Activated T-helper 1 cell treated with anti-CD3 and anti-CD28 coated beads, Interleukin-12 subunit alpha, Interleukin-12 subunit beta, Interleukin-2, Interleukin-4 antibody, amounts not matched to agents 30 ng/mL and 10 ng/mL and 1 ng/mL, durations not matched to agents 14 hours and 24 hours and 36 hours (primary cell): ENCODE measurements at regions not wholly inside any gene's neighbourhood (a gene's known extent, or its start where the extent isn't known, plus 50 kb on each side); places are given as distances from the start of the nearest gene placed in this dataset.

Source experiments
- DNase-seq: peaks from one replicate; pipeline ENCODE4 v3.0.0; 2021; ENCODE audit warnings: low spot score
- H3K27ac Mint-ChIP-seq: one replicate; pipeline ENCODE4 v1.8.0; 2021; ENCODE audit warnings: mild to moderate bottlenecking, mixed read lengths
- H3K27me3 Mint-ChIP-seq: one replicate; pipeline ENCODE4 v1.8.0; 2022; ENCODE audit warnings: mild to moderate bottlenecking, moderate library complexity, mixed read lengths; ENCODE audit not compliant: insufficient read depth
- H3K36me3 Mint-ChIP-seq: one replicate; pipeline ENCODE4 v1.8.0; 2021; ENCODE audit warnings: low read depth, mixed read lengths
- H3K4me1 Mint-ChIP-seq: one replicate; pipeline ENCODE4 v1.8.0; 2021; ENCODE audit warnings: low read depth, mixed read lengths
- H3K4me3 Mint-ChIP-seq: one replicate; pipeline ENCODE4 v1.8.0; 2021; ENCODE audit warnings: mild to moderate bottlenecking, moderate library complexity, mixed read lengths
- H3K9me3 Mint-ChIP-seq: one replicate; pipeline ENCODE4 v1.8.0; 2021; ENCODE audit warnings: mixed read lengths
- intact Hi-C: fragments of 100-400 bp; cut with micrococcal nuclease; formaldehyde crosslinking; loops from one replicate; pipeline ENCODE4 v1.15.1; 2024

DNA sequence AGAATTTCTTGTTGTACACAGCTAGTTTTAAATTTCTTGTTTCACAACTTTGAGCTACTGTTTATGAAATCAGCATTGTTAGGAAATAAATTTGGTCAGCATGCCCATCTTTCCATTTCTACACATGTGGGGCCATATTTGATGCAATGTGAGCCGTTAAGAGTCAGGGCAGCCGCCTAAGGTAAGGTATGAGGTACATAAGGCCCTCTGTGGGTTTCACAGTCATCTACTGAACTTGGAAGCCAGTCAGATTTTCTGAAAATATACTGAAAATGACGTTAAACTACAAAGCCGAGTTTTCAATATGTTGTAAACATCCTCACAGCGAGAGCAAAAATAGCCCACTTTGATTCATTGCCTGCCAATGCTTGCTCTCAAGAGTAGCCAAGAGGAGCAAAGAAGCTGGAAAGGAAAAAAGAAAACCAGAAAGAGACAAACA lies 94.7 kb upstream of the PDZRN3 start:
- Mint-ChIP-seq H3K4me1 (no peaks in the 10 kb centered on the region), H3K9me3 (no peaks in the 10 kb centered on the region), H3K4me3 (no peak overlapping the region), H3K27ac (no peak overlapping the region), H3K36me3 (no peaks in the 10 kb centered on the region), H3K27me3 (no peaks in the 10 kb centered on the region)
- no peak for DNase-seq
- intact Hi-C loops: no loop called here

DNA sequence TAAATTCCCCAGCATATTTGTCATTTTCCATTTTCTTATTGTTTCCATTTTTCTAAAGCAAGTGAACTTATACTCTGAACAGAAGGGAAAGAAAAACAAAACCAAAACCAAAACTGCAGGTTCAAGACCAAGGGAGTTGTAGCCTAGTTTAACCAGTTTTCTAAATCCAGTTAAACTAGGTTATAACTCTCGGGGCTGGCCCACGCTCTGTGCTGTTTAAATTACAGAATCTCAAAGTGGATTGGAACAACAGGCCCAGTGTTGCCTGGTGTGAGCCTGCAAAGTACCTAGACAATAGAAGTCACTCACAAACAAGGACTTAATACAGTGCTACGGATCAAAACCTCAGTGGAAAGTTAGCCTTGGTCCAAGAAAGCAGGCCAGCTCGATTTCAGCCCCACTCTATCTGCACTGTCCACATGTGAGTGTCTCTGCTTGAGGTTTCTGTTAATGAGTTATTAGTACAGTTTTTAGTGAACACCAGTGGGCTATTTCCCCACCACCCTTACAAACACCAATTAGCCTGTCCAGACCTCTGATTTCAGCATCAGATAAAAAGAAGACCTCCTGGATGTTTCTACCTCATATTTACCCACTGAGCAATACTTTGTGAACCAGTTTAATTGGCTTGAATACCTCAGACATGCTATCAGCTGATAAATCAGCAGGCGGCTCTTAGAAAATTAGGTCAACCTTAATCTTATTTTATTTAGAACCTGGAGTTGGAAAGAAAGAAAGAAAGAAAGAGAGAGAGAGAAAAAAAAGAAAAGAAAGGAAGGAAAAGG lies 93.8 kb upstream of the PDZRN3 start:
- DNase-seq: no peak
- Mint-ChIP-seq H3K27me3 (no peaks in the 10 kb centered on the region), H3K36me3 (no peaks in the 10 kb centered on the region), H3K9me3 (no peaks in the 10 kb centered on the region), H3K4me3 (no peak overlapping the region), H3K4me1 (no peaks in the 10 kb centered on the region), H3K27ac (no peak overlapping the region)
- intact Hi-C loops: no loop called here

DNA sequence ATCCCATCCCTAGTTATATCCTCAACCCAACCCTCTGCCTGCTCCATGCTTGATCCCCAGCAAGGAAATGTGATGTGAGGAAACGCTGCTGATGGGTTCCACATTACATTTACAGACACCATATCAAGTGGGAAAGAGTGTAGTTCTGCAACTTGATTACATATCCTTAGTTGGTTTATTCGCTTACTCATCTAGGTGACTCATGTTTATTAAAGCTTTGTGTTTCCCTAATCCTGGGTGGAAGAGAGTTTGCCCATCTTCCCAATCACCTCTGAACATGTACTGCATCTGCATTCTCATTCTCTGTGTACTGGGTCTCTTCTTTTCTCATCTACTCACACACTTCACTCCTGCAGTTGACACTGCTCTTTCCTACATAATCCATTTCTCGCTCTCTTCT lies 91.7 kb upstream of the PDZRN3 start:
- intact Hi-C loops: no loop called here
- H3K4me3 Mint-ChIP-seq: no peak overlapping the region
- no peak for DNase-seq
- H3K9me3 Mint-ChIP-seq: no peaks in the 10 kb centered on the region
- H3K27ac Mint-ChIP-seq: no peak overlapping the region
- no peaks in the 10 kb centered on the region for H3K4me1 Mint-ChIP-seq
- no peaks in the 10 kb centered on the region for H3K27me3 Mint-ChIP-seq
- H3K36me3 Mint-ChIP-seq: no peaks in the 10 kb centered on the region

DNA sequence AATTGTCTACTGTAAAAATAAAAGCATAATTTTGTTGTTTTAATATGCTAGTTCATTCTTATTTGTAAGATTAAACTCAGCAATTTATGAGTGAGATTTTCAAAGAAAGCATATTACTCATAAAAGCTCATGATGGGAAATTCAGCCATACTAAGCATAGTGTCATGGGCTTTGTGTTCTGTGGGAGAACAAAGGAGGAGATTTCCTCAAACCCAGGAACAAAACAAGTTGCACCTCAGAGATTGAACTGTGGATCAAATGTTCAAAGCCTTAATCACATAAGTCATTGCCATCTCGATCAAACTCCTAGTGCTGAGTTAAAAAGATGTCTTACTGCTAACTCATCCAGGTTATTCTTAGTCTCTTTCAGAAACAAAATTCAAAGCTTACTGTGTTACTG lies 85.6 kb upstream of the PDZRN3 start:
- H3K4me1 Mint-ChIP-seq: no peaks in the 10 kb centered on the region
- intact Hi-C loops: no loop called here
- H3K27ac Mint-ChIP-seq: no peak overlapping the region
- no peak for DNase-seq
- H3K27me3 Mint-ChIP-seq: no peaks in the 10 kb centered on the region
- no peak overlapping the region for H3K4me3 Mint-ChIP-seq
- no peaks in the 10 kb centered on the region for H3K9me3 Mint-ChIP-seq
- H3K36me3 Mint-ChIP-seq: no peaks in the 10 kb centered on the region

DNA sequence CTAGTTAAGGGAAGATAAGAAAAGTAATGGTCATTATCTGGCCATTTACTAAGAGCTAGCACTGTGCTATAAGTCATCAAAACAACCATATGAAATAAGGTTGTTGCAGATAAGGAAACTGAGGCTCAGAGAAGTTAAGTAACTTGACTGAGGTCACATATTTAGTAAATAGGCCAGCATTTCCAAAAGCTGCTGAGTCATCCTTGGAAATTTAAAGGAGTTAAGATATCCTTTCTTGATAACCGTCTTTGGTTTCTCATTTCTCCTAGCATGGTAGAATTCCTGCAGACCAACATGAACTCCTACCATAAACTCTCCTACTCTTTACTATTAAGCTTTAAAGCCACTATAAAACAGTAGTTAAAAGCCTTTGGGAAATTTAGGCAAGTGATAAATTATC lies 85.0 kb upstream of the PDZRN3 start:
- no peaks in the 10 kb centered on the region for H3K4me1 Mint-ChIP-seq
- H3K4me3 Mint-ChIP-seq: no peak overlapping the region
- H3K27ac Mint-ChIP-seq: no peak overlapping the region
- intact Hi-C loops: no loop called here
- no peaks in the 10 kb centered on the region for H3K36me3 Mint-ChIP-seq
- no peaks in the 10 kb centered on the region for H3K27me3 Mint-ChIP-seq
- H3K9me3 Mint-ChIP-seq: no peaks in the 10 kb centered on the region
- no peak for DNase-seq

DNA sequence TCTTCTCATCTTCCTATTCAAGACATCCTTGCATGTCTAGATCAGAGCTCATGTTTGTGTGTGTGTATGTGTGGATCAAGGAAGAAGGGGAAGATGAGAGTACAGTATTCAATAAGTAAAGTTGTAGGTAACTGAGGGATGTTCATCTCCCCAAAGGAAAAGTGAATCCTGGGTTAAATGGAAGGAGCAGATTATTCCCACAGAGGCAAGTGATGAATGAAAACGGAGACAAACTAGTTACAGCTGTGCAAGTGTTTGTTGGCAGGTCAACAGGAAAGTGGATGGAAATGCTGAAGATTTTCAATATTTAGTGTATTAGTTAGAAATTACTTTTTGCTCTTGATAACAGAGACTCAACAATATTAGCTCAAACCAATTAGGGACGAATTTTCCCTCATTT lies 84.2 kb upstream of the PDZRN3 start:
- Mint-ChIP-seq H3K9me3 (no peaks in the 10 kb centered on the region), H3K27me3 (no peaks in the 10 kb centered on the region), H3K27ac (no peak overlapping the region), H3K4me1 (no peaks in the 10 kb centered on the region), H3K36me3 (no peaks in the 10 kb centered on the region), H3K4me3 (no peak overlapping the region)
- intact Hi-C loops: no loop called here
- DNase-seq: no peak

DNA sequence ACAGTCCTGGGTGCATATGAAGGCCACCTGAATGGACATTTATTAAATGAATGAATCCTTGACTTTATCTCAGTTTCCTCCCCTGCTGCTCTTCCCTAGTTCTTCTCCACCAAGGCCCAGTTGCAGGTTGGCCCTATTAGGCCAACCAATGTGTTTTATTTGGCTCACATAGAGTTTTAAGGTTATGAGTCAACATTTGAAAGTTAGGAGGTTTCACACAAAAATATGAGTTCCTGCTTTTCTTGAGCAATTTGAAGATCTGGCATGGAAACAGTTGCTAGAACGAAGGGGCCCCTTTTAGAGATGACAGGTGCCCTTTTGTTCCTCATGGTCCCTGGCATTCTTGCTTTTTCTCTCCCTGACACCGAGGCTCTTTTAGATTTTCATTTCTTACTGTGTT lies 83.0 kb upstream of the PDZRN3 start:
- Mint-ChIP-seq H3K4me3 (no peak overlapping the region), H3K9me3 (no peaks in the 10 kb centered on the region), H3K4me1 (no peaks in the 10 kb centered on the region), H3K27me3 (no peaks in the 10 kb centered on the region), H3K27ac (no peak overlapping the region), H3K36me3 (no peaks in the 10 kb centered on the region)
- intact Hi-C loops: no loop called here
- DNase-seq: no peak

DNA sequence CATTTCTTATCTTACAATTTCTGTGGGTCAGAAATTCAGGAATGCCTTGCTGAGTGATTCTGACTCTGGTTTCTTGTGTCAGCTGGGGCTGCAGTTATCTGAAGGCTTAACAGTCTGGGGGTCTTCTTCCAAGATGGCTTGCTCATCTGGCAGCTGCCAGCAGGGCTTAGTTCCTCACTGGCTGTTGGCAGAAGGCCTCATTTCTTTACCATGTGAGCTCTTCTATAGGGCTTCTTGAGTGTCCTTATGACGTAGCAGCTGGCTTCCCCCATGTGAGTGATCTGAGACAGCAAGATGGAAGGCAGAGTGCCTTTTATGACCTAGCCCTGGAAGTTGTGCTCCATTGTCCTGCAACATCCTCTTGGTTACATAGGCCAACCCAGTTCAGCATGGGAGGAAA lies 82.0 kb upstream of the PDZRN3 start:
- no peaks in the 10 kb centered on the region for H3K36me3 Mint-ChIP-seq
- no peaks in the 10 kb centered on the region for H3K27me3 Mint-ChIP-seq
- intact Hi-C loops: no loop called here
- no peak for DNase-seq
- no peak overlapping the region for H3K4me3 Mint-ChIP-seq
- H3K4me1 Mint-ChIP-seq: no peaks in the 10 kb centered on the region
- no peaks in the 10 kb centered on the region for H3K9me3 Mint-ChIP-seq
- H3K27ac Mint-ChIP-seq: no peak overlapping the region

DNA sequence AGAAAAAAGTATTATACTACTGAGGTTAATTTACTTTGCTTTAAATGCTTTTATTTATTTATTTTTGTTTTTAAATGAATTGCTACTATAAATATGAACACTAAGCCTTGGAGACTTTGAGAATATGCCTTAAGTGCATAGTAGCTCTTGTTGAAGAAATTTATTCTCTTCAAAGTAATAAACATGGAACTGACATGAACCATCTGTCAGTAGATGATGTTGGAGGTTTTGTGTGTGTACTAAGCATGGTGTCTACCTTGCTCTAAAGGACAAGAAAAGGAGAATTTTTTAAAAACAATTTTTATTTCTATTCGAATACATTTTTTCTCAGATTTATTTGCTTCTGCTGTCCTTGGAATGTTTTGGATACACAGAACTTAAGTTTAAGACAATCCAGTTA lies 81.1 kb upstream of the PDZRN3 start:
- Mint-ChIP-seq H3K4me1 (no peaks in the 10 kb centered on the region), H3K36me3 (no peaks in the 10 kb centered on the region)
- intact Hi-C loops: no loop called here

DNA sequence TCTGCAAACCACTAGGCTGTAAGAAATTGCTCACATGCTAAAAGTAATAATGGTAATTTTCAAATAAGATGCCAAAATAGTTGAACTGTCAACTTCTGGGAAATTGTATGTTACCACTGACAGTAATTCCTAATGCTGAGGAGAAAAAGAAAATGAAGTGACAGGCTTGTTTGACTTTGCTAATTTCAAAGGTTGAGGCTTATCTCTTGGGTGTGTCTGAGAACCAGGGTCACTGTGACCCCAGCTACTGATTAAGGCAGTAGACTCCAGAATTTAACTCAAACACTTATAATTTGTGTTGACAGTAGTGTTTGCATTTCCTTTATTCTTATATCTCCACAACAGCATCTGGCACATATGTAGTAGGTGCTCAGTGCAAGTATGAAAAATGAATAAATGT lies 74.6 kb upstream of the PDZRN3 start:
- DNase-seq: no peak
- Mint-ChIP-seq H3K4me1 (no peaks in the 10 kb centered on the region), H3K4me3 (no peak overlapping the region), H3K27ac (no peak overlapping the region), H3K9me3 (no peaks in the 10 kb centered on the region), H3K36me3 (no peaks in the 10 kb centered on the region), H3K27me3 (no peaks in the 10 kb centered on the region)
- intact Hi-C loops: no loop called here

More for the DNA sequence above, 81.1 kb upstream of the PDZRN3 start:
- Mint-ChIP-seq H3K4me3 (no peak overlapping the region), H3K9me3 (no peaks in the 10 kb centered on the region), H3K27me3 (no peaks in the 10 kb centered on the region), H3K27ac (no peak overlapping the region)
- no peak for DNase-seq

DNA sequence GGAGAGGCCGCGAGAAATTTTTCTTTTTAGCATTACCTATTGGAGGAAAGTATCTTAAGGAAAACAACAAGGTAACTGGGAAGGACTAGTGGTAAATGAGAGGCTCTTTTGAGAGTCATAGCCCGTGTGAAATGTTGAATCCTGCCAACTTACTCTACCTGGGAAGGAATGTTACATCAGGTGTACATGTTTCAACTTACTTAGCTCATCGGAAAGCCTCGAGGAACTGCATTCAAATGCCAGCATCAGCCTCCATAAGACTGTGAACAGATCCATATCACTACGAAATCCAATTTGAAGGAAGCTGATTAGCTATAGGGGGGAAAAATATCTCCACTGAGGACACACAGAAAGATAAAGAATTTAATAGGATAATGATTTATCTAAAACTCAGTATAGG lies 72.3 kb upstream of the PDZRN3 start:
- H3K4me1 Mint-ChIP-seq: no peaks in the 10 kb centered on the region
- H3K27ac Mint-ChIP-seq: no peak overlapping the region
- no peak for DNase-seq
- no peaks in the 10 kb centered on the region for H3K9me3 Mint-ChIP-seq
- H3K4me3 Mint-ChIP-seq: no peak overlapping the region
- H3K36me3 Mint-ChIP-seq: no peaks in the 10 kb centered on the region
- no peaks in the 10 kb centered on the region for H3K27me3 Mint-ChIP-seq
- intact Hi-C loops: no loop called here

DNA sequence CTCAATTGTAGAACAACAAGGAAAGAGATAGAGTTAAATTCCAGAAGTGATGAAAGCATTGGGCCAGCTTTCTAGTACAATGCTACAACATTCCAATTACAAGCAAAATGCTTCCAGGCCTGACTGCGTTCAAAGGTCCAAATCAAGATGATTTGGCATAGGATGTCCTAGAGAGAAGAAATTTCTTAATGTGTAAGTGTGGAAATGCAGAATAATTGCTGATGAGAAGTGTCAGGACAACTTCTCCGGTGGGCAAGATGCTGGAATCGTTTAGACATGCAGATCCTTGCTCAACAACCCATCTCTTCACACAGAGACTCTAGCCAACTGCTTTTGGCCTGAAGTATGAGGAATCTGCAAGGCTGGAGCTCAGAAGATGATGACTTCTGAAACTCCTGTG lies 71.1 kb upstream of the PDZRN3 start:
- Mint-ChIP-seq H3K27me3 (no peaks in the 10 kb centered on the region), H3K27ac (no peak overlapping the region), H3K4me3 (no peak overlapping the region), H3K9me3 (no peaks in the 10 kb centered on the region), H3K4me1 (no peaks in the 10 kb centered on the region), H3K36me3 (no peaks in the 10 kb centered on the region)
- intact Hi-C loops: no loop called here
- DNase-seq: no peak

DNA sequence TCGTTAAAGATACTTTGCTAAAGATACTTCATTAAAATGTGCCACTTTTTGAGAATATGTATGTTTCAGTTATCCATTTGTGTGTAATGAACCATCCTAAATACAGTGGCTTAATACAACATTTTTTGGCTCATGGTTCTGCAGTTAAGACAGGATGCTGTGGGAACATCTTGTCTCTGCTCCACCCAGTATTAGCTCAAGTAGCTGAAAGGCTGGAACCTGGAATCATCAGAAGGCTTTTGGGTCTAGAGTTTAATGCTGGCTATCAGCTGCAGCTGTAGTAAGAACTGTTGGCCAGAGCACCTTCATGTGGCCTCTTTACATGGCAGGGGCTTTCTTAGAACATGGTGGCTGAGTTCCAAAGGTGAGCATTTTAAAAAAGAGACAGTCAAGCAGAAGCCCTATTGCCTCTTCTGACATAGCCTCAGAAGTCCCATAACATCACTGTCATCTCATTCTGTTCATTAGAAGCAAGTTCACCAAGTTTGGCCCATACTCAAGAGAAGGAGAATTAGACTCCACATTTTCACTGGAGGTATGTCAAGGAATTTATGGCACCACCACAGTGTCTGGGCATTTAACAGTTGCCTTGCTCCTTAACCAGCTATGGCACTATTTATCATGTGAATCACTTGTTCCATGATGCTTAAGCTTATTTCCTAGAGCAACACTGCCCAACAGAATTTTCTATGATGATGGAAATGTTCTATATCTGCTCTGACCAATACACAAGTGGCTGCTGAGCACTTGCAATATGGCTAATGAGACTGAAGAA lies 70.4 kb upstream of the PDZRN3 start:
- intact Hi-C loops: no loop called here
- Mint-ChIP-seq H3K4me3 (no peak overlapping the region), H3K4me1 (no peaks in the 10 kb centered on the region), H3K9me3 (no peaks in the 10 kb centered on the region), H3K27me3 (no peaks in the 10 kb centered on the region), H3K36me3 (no peaks in the 10 kb centered on the region), H3K27ac (no peak overlapping the region)
- no peak for DNase-seq
